IPS-20b (cell line): ENCODE measurements at regions not wholly inside any gene's neighbourhood (a gene's known extent, or its start where the extent isn't known, plus 50 kb on each side); places are given as distances from the start of the nearest gene placed in this dataset.

Experiments
- H3K27ac ChIP-seq: one replicate; pipeline ENCODE4 v1.5.1; 2013; ENCODE audit warnings: low read length
- H3K27me3 ChIP-seq: 2 replicates; pipeline ENCODE4 v1.6.1; 2013; ENCODE audit warnings: mild to moderate bottlenecking, low read length, inconsistent platforms; ENCODE audit not compliant: insufficient read depth
- H3K36me3 ChIP-seq: 2 replicates; pipeline ENCODE4 v1.6.1; 2013; ENCODE audit warnings: low read depth, mild to moderate bottlenecking, inconsistent platforms, low read length, moderate library complexity; ENCODE audit not compliant: insufficient read depth
- H3K4me1 ChIP-seq: 2 replicates; pipeline ENCODE4 v1.6.1; 2013; ENCODE audit warnings: mild to moderate bottlenecking, control low read depth, inconsistent platforms, low read length, moderate library complexity; ENCODE audit not compliant: insufficient read depth
- H3K4me3 ChIP-seq: 2 replicates; pipeline ENCODE4 v1.5.1; 2013; ENCODE audit warnings: mild to moderate bottlenecking, low read length, inconsistent platforms
- H3K9ac ChIP-seq: 2 replicates; pipeline ENCODE4 v1.6.1; 2013; ENCODE audit warnings: low read depth, mild to moderate bottlenecking, inconsistent platforms, low read length, moderate library complexity
- H3K9me3 ChIP-seq: 2 replicates; pipeline ENCODE4 v1.6.1; 2013; ENCODE audit warnings: mild to moderate bottlenecking, low read depth, low read length, inconsistent platforms; ENCODE audit not compliant: insufficient read depth

GRCh38 chr22:25370322-25370721 is 150.9 kb downstream of the CRYBB2 start:
- Histone ChIP-seq H3K36me3 (peaks cover 5% of the 10 kb centered on the region), H3K4me3 (no peak overlapping the region), H3K9me3 (no peaks in the 10 kb centered on the region), H3K4me1 (no peaks in the 10 kb centered on the region), H3K9ac (no peak overlapping the region), H3K27ac (no peak overlapping the region), H3K27me3 (no peaks in the 10 kb centered on the region)

GRCh38 chr22:25372000-25372595 is 152.7 kb downstream of the CRYBB2 start:
- Histone ChIP-seq H3K36me3 (peaks cover 8% of the 10 kb centered on the region), H3K27ac (no peak overlapping the region), H3K9ac (no peak overlapping the region), H3K4me3 (no peak overlapping the region), H3K9me3 (no peaks in the 10 kb centered on the region), H3K4me1 (no peaks in the 10 kb centered on the region), H3K27me3 (no peaks in the 10 kb centered on the region)

GRCh38 chr22:25373961-25374360 is 154.5 kb downstream of the CRYBB2 start:
- peaks cover 14% of the 10 kb centered on the region for H3K36me3 ChIP-seq
- no peak overlapping the region for H3K27ac ChIP-seq
- H3K9me3 ChIP-seq, result no peaks in the 10 kb centered on the region
- H3K4me1 ChIP-seq, result no peaks in the 10 kb centered on the region
- H3K9ac ChIP-seq, result no peak overlapping the region
- no peak overlapping the region for H3K4me3 ChIP-seq
- no peaks in the 10 kb centered on the region for H3K27me3 ChIP-seq

- peaks cover 19% of the 10 kb centered on the region for H3K36me3 ChIP-seq
- H3K9ac ChIP-seq, result no peak overlapping the region
- no peaks in the 10 kb centered on the region for H3K9me3 ChIP-seq
- H3K4me1 ChIP-seq, result no peaks in the 10 kb centered on the region
- no peaks in the 10 kb centered on the region for H3K27me3 ChIP-seq
- H3K4me3 ChIP-seq, result no peak overlapping the region
- no peak overlapping the region for H3K27ac ChIP-seq
These were observed 155.4 kb downstream of the CRYBB2 start for GRCh38 chr22:25374869-25375268.

GRCh38 chr22:25375683-25376082 is 156.2 kb downstream of the CRYBB2 start:
- no peak overlapping the region for H3K4me3 ChIP-seq
- no peaks in the 10 kb centered on the region for H3K27me3 ChIP-seq

GRCh38 chr22:25377699-25378098 is 158.3 kb downstream of the CRYBB2 start:
- peaks cover 32% of the 10 kb centered on the region for H3K36me3 ChIP-seq
- no peak overlapping the region for H3K9ac ChIP-seq
- no peaks in the 10 kb centered on the region for H3K9me3 ChIP-seq
- H3K27me3 ChIP-seq, result no peaks in the 10 kb centered on the region
- H3K27ac ChIP-seq, result no peak overlapping the region
- H3K4me3 ChIP-seq, result no peak overlapping the region
- H3K4me1 ChIP-seq, result peaks cover 4% of the 10 kb centered on the region; the same call in 1 of the 2 replicates

More at GRCh38 chr22:25375683-25376082, 156.2 kb downstream of the CRYBB2 start:
- Histone ChIP-seq H3K27ac (no peak overlapping the region), H3K4me1 (peaks cover 3% of the 10 kb centered on the region; the same call in 1 of the 2 replicates), H3K9ac (no peak overlapping the region), H3K9me3 (no peaks in the 10 kb centered on the region), H3K36me3 (peaks cover 27% of the 10 kb centered on the region)

GRCh38 chr22:25380122-25380747 is 160.8 kb downstream of the CRYBB2 start:
- Histone ChIP-seq H3K27me3 (no peaks in the 10 kb centered on the region), H3K36me3 (peaks cover 27% of the 10 kb centered on the region), H3K4me1 (peaks cover 4% of the 10 kb centered on the region; the same call in 1 of the 2 replicates), H3K4me3 (no peak overlapping the region), H3K9ac (no peak overlapping the region), H3K27ac (no peak overlapping the region), H3K9me3 (no peaks in the 10 kb centered on the region)

GRCh38 chr22:25382762-25383161 is 163.3 kb downstream of the CRYBB2 start:
- peaks cover 18% of the 10 kb centered on the region for H3K36me3 ChIP-seq
- peaks cover 23% of the 10 kb centered on the region for H3K4me1 ChIP-seq
- no peak overlapping the region for H3K27ac ChIP-seq
- H3K4me3 ChIP-seq, result no peak overlapping the region
- H3K9me3 ChIP-seq, result no peaks in the 10 kb centered on the region
- no peak overlapping the region for H3K9ac ChIP-seq
- H3K27me3 ChIP-seq, result no peaks in the 10 kb centered on the region

GRCh38 chr22:25383278-25383820 is 163.9 kb downstream of the CRYBB2 start:
- no peaks in the 10 kb centered on the region for H3K9me3 ChIP-seq
- H3K36me3 ChIP-seq, result peaks cover 17% of the 10 kb centered on the region
- H3K9ac ChIP-seq, result no peak overlapping the region
- no peaks in the 10 kb centered on the region for H3K27me3 ChIP-seq
- peaks cover 23% of the 10 kb centered on the region for H3K4me1 ChIP-seq
- H3K27ac ChIP-seq, result peak overlapping the region; percentile 10
- H3K4me3 ChIP-seq, result no peak overlapping the region

- H3K27me3 ChIP-seq, result no peaks in the 10 kb centered on the region
- peaks cover 17% of the 10 kb centered on the region for H3K36me3 ChIP-seq
- H3K9me3 ChIP-seq, result no peaks in the 10 kb centered on the region
- peaks cover 26% of the 10 kb centered on the region for H3K4me1 ChIP-seq
- no peak overlapping the region for H3K4me3 ChIP-seq
- peak overlapping the region; percentile 10 for H3K27ac ChIP-seq
- H3K9ac ChIP-seq, result no peak overlapping the region
These were observed 164.5 kb downstream of the CRYBB2 start for GRCh38 chr22:25383892-25384291.

- Histone ChIP-seq H3K27ac (no peak overlapping the region), H3K4me3 (no peak overlapping the region), H3K9me3 (no peaks in the 10 kb centered on the region), H3K9ac (peak overlapping the region; percentile 35; the same call in 1 of the 2 replicates), H3K27me3 (no peaks in the 10 kb centered on the region), H3K36me3 (no peaks in the 10 kb centered on the region), H3K4me1 (peaks cover 29% of the 10 kb centered on the region)
These were observed 167.1 kb downstream of the CRYBB2 start for GRCh38 chr22:25386538-25386884.

- no peaks in the 10 kb centered on the region for H3K9me3 ChIP-seq
- H3K27ac ChIP-seq, result no peak overlapping the region
- H3K4me1 ChIP-seq, result peaks cover 29% of the 10 kb centered on the region
- H3K4me3 ChIP-seq, result no peak overlapping the region
- no peaks in the 10 kb centered on the region for H3K27me3 ChIP-seq
- no peaks in the 10 kb centered on the region for H3K36me3 ChIP-seq
- H3K9ac ChIP-seq, result 0 out of 2 replicates have a peak overlapping the region, but pooled peaks have one; percentile 0
These were observed 169.0 kb downstream of the CRYBB2 start for GRCh38 chr22:25388415-25388814.
